ENCODE measurements at regions not wholly inside any gene's neighbourhood (a gene's known extent, or its start where the extent isn't known, plus 50 kb on each side); places are given as distances from the start of the nearest gene placed in this dataset.
"Not testable (repeated sequence)": the region's sequence is repeated elsewhere in the genome, so short reads cannot be mapped to it uniquely, and the experiment has no call there.

DNA sequence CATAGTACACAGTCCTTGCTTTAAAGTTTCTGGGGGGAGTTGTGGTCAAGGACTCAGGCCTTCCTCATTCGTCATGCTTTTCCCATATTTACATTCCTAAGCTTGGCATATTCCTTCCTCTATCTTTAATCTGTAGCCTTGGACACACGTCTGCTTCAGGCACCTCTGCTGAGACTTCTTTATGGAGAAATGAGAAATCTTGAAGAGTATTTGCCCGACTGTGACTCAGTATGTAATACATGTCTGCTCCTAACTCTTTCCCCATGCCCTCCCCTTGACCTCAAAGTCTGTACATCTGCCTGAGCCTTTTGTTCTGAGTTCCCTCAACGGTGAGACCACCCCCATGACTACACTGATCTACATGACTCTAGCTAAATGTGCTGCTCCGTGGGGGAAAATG is 246.1 kb downstream of the SI start:
- no peak for TF ChIP-seq CTCF (IDR thresholded peaks at IDR 0.05; ENCODE audit: low read depth, low read length, missing control alignments)
- no peak overlapping the region for H3K4me3 ChIP-seq (replicated peaks; ENCODE audit: low read depth, low read length)
- DNase-seq (ENCODE audit: extremely low read depth, low read depth): no peak

- H3K4me3 ChIP-seq (replicated peaks; ENCODE audit: low read depth, low read length): no peak overlapping the region
- DNase-seq (ENCODE audit: extremely low read depth, low read depth): no peak
- no peak for TF ChIP-seq CTCF (IDR thresholded peaks at IDR 0.05; ENCODE audit: low read depth, low read length, missing control alignments)
These were observed 260.0 kb downstream of the SI start for GRCh38 chr3:164818318-164818717.

- TF ChIP-seq CTCF (IDR thresholded peaks at IDR 0.05; ENCODE audit: low read depth, low read length, missing control alignments): no peak
These were observed 264.2 kb downstream of the SI start for GRCh38 chr3:164814106-164814505.

GRCh38 chr3:164812042-164812441 is 266.3 kb downstream of the SI start:
- no peak for TF ChIP-seq CTCF (IDR thresholded peaks at IDR 0.05; ENCODE audit: low read depth, low read length, missing control alignments)
- no peak for DNase-seq (ENCODE audit: extremely low read depth, low read depth)
- no peak overlapping the region for H3K4me3 ChIP-seq (replicated peaks; ENCODE audit: low read depth, low read length)

More at GRCh38 chr3:164814106-164814505, 264.2 kb downstream of the SI start:
- no peak for DNase-seq (ENCODE audit: extremely low read depth, low read depth)
- H3K4me3 ChIP-seq (replicated peaks; ENCODE audit: low read depth, low read length): no peak overlapping the region

GRCh38 chr3:164806188-164806587 is 272.1 kb downstream of the SI start:
- no peak for TF ChIP-seq CTCF (IDR thresholded peaks at IDR 0.05; ENCODE audit: low read depth, low read length, missing control alignments)
- DNase-seq (ENCODE audit: extremely low read depth, low read depth): no peak
- H3K4me3 ChIP-seq (replicated peaks; ENCODE audit: low read depth, low read length): no peak overlapping the region

- H3K4me3 ChIP-seq (replicated peaks; ENCODE audit: low read depth, low read length): no peak overlapping the region
- TF ChIP-seq CTCF (IDR thresholded peaks at IDR 0.05; ENCODE audit: low read depth, low read length, missing control alignments): no peak
- DNase-seq (ENCODE audit: extremely low read depth, low read depth): no peak
These were observed 284.2 kb downstream of the SI start for GRCh38 chr3:164794099-164794498.

DNA sequence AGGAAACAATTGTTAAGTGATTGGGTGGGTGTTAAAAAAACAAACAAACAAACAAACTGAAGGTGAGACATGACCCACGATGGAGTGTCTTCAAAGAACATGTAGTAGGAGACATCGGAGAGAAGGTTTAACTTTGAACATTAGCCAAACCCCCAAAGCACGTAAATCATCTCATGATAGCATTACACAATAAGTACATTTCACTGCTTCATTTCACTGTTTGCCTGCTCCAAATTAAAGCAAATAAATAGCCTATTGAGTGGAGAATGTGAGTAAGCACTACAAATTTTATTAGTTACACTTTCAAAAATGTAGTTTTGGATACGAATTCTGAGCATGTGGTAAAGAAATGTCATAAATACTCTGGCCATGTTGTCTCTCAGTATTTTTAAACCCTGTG is 287.0 kb downstream of the SI start:
- no peak for TF ChIP-seq CTCF (IDR thresholded peaks at IDR 0.05; ENCODE audit: low read depth, low read length, missing control alignments)
- no peak for DNase-seq (ENCODE audit: extremely low read depth, low read depth)

DNA sequence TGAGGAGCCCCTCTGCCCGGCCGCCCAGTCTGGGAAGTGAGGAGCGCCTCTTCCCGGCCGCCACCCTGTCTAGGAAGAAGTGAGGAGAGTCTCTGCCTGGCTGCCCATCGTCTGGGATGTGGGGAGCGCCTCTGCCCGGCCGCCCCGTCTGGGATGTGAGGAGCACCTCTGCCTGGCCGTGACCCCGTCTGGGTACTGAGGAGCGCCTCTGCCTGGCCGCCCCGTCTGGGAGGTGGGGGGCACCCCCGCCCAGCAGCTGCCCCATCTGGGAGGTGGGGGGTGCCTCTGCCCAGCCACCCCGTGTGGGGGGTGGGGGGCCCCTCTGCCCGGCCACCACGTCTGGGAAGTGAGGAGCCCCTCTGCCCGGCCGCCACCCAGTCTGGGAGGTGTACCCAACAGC is 293.9 kb downstream of the SI start:
- not testable (repeated sequence) for H3K4me3 ChIP-seq (replicated peaks; ENCODE audit: low read depth, low read length); DNase-seq (ENCODE audit: extremely low read depth, low read depth)

More for the DNA sequence above, 287.0 kb downstream of the SI start:
- no peak overlapping the region for H3K4me3 ChIP-seq (replicated peaks; ENCODE audit: low read depth, low read length)

All from HFF-Myc (cell line).